ENCODE measurements at regions not wholly inside any gene's neighbourhood (a gene's known extent, or its start where the extent isn't known, plus 50 kb on each side); places are given as distances from the start of the nearest gene placed in this dataset.
"Not testable (repeated sequence)": the region's sequence is repeated elsewhere in the genome, so short reads cannot be mapped to it uniquely, and the experiment has no call there.

DNA sequence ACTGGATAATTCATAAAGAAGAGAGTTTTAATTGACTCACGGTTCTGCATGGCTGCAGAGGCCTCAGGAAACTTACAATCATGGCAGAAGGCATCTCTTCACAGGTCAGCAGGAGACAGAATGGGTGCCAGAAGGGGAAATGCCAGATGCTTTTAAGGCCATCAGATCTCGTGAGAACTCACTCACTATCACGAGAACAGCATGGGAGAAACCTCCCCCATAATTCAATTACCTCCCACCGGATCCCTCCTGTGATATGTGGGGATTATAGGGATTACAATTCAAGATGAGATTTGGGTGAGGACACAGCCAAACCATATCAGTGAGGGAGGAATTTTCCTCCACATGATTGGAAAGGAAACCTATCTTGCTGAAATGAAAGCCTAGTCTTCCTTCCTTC lies 108.1 kb upstream of the TMEM132E start:
- not testable (repeated sequence) for DNase-seq

DNA sequence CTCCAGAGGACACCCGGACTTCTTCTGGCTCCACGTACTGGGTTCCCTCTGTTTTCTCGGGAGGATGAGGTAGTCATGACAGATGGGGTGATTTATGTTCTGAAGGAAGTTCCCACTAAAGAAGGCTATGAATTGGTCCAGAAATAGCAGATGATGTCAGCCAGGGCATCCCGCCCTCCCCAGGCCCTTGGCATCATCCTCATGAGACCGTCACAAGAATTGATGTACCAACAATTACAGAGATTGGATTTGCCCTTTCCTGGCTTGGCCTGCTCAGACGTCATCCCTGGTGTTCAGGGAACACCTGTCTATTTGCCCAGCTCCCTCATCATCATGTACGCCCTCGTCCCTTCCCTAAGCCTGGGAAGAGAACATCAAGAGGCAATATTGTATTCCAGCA lies 102.8 kb upstream of the CCL1 start:
- DNase-seq, result no peak

DNA sequence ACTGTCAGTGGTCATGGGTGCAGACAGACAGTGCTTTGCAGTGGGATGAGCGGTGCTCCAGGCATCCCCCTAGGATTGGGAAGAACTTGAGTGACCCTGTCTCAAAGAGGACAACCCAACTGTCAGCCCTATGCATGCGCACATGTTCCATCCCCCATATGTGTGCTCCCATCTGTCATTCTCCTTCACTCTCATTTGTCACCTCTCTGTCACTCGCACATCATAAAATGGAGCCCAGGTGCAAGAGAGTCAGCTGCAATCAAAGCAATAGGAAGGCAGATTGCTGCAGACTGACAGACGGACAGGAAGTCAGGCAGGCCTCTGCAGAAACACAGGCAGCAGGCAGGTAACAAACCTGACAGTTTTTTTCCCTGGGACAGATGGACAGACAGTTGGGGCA lies 101.8 kb upstream of the CCL1 start:
- no peak for DNase-seq

DNA sequence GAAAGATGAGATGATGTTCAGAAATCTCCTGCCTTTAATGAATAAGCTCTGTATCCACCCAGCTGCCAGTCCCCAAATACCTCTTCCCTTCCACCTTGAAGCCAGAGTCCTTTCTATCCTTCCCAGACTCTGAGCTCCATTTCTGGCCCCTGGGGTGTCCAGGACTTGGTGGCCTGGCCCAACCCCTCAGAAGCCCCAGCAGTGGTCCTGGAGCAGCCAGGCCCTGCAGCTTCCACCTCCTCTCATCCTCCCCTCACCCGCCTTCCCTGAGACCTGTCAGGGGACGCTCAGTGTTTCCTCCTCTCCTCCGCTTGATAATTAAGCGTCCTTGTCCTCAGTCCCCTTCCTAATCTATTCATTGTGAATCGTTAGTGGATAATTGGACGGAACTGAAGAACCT lies 95.2 kb upstream of the CCL1 start:
- no peak for DNase-seq

DNA sequence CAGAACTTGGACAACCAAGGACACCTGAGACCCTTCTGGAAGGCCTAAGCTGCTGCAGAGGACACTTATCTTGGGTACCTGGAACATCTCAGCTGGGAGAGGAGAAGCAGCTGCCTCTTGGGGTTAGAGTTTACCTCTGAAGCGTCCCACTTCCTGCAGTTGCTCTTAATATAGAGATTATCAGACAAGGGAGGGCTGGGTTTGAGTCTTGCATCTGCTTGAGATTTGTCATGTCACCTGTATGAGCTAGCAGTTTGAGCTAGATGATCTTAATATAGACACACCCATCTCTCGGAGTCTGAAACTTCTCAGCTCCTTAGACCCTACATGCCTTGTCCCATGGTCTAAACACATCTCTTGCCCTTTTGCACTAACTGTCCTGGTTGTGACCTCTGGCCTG lies 93.1 kb upstream of the CCL1 start:
- no peak for DNase-seq

DNA sequence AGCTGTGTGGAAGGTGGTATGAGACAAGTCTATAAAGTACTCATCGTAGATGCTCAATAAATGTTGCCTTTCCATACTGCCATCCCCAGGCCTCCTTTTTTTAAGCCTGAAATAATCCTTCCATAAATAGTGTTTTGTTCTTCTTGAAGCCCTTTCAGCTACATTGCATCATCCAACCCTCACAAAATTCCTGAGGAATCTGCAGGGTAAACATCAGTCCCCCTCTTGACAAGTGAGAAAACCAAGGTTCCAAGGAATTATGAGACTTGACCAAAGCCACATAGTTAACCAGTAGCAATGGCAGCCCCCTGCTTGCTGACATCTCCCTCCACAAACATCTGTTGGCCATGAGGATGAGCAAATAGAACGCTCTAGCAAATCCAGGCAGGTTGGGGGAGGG lies 89.7 kb upstream of the CCL1 start:
- DNase-seq, result no peak

DNA sequence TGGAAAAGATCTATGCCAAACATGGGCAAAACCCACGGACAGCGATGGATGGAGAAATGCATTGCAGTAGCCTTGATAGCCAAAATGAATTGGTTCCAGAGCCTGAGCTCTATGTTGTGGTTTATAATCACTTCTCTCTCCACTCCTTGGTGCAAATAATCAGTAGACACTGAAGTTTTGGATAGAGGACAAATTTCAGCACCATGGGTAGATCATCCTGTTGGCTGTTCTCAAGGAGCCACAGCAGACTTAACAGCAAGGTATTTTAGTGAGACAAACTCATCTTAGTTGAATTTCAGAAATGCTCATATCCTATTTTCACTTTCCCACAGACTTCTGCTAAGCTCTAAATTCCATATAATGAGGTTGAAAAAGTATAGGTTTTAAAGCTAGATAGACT lies 88.3 kb upstream of the CCL1 start:
- DNase-seq, result no peak

DNA sequence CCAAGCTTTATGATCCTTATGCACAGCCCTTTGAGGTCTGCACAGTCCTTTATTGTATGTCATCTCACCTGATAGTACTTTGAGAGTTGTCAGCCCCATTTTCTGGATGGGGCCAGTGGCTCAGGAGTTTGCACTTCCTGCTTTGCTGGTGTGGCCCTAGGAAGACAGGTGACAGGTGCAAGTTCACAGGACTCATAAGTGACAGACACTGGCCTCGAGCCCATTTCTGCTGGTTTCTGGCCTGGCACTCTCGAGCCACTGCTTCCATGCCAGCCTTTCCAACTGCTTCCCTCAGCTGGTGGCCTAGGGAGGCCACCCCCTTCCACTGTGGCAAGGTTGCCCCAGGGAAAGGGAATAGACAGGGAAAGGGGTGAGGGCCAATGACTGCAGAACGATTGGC lies 84.4 kb upstream of the CCL1 start:
- no peak for DNase-seq

DNA sequence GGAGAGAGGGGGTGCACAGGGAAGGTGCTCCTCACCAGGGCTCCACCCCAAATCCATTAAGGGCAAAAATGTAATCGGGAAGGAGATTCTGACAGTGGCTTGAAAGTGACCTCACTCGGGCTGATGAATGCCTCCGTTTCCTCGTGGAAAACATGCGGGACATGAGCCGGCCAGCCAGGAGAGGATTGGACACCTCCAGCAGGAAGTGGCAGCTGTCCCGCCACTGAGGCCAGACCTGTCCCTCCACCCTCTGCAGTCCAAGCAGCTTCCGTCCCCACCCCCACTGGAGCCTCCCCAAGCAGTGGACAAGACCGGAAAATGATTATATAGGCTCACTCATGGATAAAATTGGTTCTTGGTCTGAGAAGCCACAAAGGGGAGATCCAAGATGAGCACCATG lies 82.1 kb upstream of the CCL1 start:
- DNase-seq, result no peak

DNA sequence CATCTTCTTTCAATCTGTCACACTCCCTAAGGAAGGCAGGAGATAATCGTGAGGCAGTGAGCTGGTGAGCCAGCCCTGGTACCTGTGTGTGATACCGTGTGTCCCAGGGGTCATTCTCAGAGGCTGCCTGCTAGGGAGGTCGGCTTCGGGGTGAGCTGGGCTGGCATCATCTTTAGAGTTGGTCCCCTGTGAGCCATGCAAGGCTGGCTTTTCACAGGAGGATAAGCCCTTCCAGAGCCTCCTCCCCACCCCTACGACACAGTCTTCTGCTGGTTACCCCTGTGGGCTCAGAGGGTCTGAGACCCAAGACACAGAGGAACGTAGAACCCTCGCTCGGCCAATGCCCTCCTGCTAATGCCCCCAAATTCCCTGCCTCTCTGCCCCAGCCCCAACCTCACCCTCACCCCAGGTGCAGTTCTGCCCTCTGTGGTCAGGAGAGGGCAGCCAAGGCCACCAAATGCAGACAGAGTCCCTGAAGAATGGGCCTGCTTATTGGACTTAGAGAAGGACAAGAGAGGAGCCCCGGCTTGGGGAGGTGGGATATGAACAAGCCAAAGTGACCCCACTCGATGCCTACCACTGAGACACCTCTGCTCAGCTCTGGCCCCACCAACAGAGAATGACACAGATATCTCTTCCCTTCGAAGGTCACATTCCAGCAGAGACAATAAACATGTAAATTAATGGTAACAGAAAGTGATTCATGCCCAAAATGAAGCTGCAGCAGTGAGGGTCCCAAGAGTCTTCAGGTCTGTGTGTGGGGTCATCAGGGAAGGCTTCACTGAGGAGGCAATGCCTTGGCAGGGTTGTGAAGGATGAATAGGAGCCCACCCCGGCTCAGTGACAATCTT lies 80.8 kb upstream of the CCL1 start:
- DNase-seq, result no peak

DNA sequence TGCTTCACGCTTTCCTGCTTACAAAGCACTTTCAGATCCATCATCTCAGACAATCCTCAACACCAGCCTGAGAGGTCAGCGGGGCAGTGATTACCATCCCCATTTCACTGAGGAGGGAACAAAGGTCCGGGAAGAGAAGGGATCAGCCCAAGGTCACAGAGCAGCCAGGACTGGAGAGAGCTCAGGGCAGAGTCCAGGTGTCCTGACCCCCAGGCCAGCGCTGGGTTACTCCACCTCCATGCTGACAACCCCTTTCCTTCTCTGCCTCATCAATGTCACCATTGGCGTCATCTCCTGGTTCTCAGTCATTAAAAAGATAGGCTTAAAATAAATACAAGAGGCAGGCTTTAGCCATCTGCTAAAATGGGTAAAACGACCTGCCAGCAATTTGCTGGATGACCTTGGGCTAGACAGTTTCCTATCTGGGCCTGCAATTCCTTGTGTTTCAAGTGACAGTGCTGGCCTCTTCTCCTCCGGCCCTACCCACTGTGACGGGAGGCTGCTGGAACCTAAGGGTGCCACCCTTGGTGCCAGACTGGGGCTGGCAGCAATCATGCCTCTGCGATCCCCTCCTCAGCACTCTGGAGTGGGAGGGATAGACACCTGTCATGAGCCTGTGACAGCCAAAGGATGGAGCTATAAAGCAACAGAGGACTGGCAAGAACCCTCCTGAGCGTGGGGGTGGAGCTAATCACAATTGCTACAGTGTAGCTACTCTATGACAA lies 79.5 kb upstream of the CCL1 start:
- no peak for DNase-seq

DNA sequence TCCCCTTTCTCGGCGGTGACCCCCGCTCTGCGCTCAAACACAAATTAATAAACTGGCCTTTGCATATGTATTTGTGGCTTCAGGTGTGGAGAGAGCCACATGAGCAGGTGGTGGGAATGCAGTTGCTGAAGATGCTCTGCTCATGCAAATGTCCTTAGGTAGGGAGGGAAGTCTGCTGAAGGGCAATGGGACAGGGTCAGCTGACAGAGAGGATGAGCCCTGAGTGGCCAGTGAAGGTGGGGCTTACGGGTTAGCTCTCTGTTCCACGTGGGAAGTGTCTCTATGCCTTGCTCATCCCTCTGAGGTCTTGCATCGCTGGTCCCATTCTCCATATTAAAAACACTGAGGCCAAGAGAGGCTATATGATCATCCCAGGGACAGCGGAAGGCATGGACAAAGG lies 74.2 kb upstream of the CCL1 start:
- DNase-seq, result no peak

DNA sequence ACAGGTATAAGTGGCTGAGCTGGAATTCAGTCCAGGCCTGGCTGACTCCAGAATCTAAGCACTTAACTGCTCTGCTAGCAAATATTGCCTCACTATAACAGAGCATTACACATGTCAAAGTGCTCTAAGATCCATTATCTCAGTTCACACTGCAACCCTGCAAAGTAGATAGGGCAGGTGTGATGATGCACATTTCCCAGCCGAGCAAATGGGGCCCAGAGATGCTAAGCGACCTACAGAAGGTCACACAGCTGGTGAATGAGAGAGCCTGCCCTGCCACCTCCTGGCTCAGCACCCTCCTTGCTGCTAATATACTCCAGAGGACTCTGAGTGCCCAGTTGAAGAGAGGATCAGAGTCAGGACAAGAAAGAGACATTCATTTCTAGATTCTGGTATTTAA lies 73.6 kb upstream of the CCL1 start:
- no peak for DNase-seq

DNA sequence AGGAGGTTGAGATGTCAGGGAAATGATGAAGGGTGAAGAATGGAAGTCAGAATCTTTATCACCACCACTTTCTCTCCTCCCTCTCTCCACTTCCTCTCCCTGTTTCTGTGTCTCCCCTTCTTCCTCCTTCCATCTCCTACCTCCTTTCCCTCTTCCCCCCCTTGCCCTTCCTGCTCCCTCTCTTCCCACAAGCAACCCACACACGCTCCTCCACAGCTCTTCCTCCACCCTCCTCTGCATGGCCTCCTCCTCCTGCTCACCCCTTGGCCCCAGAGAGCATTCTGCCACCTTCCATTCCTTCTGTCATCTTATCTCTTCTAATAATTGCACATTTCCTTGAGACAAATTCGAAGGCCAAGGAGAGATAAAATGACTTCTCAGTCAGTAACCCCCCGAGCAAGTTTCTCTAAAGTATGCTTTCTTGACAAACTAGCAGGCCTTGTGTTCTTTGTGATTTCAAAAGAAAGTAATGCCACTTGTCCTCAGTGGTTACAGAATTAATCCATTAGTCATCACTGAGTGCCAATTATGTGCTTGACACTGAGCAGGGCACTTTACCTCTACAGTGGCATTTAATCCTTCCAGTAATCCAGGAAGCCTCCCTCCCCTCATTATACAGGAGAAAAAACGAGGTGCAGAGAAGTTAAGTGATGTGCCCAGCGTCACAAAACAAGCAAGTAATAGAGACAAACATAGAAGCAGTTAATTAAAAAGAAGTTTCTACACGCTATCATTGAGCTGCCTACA lies 72.3 kb upstream of the CCL1 start:
- no peak for DNase-seq

DNA sequence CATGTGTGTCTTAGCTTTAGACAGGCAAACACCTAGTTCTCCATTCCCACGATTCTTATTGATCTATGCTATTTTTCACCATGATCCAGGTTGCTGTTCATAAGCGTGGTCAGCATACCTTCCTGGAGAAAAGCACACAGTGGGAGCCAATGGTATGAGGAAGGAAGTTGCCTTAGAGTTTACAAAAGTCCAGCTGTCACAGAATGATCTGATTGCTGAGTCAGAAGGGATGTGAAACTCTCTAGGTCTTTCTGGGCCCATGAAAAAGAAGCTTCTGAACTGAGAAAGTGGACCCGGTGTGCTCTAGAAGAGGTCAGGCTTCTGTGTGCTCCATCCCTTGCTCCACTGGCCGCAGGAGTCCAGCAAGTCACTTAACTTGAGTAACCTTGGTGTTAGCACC lies 71.0 kb upstream of the CCL1 start:
- DNase-seq, result no peak

DNA sequence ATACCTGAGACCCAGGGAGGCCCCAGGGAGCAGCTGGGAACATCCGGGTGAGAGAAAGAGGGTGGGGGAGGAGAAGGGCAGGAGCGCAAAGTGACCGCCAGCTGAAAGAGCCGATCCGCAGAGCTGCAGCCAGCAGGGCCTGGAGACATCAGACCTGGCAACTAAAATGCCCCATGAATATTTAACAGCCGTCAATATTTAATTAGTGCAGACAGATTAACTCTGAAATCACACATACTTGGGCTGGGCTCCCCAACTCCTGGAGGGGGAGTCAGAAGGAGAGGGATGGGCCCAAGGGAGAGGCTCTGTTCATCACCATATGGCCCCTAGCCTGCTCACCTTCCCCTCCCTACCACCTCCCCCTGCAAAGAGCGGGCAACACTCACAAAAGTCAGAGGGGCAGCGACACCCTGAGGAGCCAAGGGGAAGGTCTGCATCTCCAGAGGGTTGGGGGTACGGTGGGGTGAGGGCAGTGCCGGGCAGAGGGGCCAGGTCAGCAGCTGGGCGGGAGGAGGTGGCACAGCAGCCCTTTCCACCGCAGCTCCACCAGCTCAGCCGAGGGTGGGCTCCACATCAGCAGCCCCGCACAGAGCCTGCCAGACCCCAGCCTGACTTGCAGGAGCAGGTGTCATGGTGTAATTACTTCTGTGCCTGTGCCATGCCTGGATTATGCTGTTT lies 61.9 kb upstream of the CCL1 start:
- DNase-seq, result no peak

DNA sequence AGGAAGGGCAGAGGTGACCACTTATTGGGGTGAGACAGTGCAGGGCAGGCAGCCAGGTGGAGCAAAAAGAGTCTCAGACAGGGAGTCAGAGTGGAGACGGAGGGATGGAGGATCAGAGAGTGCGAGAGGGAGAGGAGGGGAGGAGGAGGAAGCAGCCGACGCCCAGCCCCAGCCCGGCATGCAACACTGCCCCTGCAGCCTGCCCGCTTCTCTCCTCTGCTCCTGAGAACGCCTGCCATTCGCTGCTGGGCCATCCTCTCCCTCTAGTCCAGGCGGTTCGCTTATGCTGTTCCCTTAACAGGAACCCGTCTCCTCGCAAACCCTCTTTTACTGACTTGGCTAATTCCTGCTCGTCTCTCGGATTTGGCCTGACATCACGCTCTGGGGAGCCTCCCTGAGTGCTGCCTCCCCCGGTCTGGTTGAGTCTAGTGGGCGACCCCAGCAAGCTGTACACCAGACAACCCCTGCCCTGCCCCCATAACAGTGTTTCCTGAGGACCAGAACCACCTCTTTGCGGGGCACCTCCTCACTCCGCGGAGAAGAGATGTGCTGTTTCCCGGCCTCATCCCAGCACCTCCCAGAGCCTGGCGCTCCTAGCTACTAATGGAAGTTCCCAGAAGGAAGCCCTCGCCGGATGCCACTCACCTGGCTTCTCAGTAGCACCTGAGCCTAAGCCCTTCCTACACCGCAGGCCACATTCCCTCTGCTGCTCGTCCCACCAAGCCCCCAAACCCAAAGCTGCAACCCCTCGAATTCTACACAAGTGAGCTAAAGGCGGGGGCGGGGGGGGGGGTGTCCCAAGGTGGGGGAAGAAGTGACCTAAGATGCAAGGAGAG lies 61.2 kb upstream of the CCL1 start:
- no peak for DNase-seq

DNA sequence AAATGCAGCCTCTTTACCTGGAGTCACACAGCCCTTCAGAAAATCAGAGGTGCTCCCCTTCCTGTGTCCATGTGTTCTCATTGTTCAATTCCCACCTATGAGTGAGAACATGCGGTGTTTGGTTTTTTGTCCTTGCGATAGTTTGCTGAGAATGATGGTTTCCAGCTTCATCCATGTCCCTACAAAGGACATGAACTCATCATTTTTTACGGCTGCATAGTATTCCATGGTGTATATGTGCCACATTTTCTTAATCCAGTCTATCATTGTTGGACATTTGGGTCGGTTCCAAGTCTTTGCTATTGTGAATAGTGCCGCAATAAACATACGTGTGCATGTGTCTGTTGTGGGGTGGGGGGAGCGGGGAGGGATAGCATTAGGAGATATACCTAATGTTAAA lies 60.3 kb upstream of the CCL1 start:
- DNase-seq, result not testable (repeated sequence)

DNA sequence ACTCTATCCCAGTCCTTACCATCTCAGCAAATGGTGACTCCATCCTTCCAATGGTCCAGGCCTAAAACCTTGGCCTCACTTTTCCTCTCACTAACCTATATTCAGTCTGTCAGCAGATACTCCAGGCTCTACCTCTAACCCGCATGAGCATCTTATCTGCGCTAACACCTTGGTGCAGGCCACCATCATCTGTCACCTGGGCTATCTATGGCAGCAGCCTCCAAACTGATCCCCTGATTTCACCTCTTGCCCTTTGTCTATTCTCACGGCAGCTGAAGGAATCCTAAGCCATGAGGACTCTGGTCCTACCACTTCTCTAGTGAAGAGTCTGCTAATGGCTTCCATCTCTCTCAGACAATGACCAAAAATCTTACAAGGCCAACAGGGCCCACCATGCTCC lies 57.9 kb upstream of the CCL1 start:
- no peak for DNase-seq

DNA sequence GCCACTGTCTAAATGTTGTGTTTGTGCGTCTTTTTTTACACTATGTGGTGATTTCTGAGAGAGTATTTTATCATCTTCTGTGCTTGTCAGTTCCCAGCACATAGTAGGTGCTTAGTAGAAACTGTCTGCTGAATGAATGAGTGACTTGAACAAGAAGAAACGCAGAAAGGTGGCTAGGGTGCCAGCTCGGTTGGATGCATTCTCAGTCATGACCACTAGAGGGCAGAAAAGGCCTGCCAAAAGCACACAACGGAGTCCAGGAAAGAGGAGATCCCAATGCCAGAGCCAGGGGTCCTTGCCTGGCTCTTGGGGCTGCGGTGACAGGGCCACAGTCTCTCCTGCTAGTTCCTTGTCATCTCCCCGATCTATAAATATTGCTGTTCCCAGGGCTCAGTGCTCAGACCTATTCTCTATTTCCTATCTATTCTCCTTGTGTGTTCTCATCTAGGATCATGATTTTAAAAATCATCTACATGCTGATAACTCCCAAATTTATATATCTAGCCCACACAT lies 57.3 kb upstream of the CCL1 start:
- peak; percentile 31 for DNase-seq

DNA sequence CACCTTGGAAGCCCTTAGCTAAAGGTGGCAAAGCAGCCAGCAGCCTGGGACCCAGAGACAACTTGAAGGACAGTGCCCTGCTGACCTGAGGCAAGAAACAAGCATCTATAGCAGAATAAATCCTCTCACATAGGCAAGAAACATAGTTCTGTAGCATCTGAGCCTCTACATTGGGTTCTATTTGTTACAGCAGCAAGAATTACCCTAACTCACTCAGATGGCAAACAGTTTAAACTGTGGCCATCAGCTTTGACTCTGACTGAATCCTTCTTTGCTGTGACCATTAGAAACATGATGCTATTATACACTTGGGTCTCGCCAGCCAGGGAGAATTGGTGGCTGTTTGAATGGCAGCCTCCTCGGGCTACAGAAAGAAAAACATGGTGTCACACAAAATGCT lies 53.1 kb upstream of the CCL1 start:
- DNase-seq, result no peak

DNA sequence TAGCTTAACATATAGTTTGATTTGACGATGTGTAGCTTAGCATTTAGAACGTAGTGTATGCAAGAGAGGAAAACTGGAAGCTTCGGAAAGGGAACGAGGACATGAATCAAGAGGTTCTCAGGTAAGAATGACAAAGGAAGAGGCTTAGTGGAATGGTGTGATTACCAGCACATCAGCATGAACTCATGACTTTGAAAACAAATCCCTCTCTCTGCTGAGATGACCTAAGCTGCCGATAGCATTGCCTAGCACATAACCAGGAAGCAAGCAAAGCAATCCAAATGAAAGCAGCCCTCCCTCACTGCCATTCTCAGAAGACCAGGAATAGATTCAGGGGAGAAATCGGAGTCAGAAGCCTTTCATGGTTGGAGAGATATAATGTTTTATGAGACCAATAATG lies 51.3 kb upstream of the CCL1 start:
- no peak for DNase-seq

Measured in NCI-H774 (cell line).